IPS DF 19.7 (cell line): ENCODE measurements at regions not wholly inside any gene's neighbourhood (a gene's known extent, or its start where the extent isn't known, plus 50 kb on each side); places are given as distances from the start of the nearest gene placed in this dataset.
"Not testable (repeated sequence)": the region's sequence is repeated elsewhere in the genome, so short reads cannot be mapped to it uniquely, and the experiment has no call there.

ENCODE experiments used
- DNase-seq: peaks from one replicate; pipeline ENCODE4 v3.0.0-alpha.2; 2013; ENCODE audit warnings: low read depth, low spot score

GRCh38 chr5:158451203-158451992, 592.5 kb upstream of the CLINT1 start:
- no peak for DNase-seq

GRCh38 chr5:158450751-158451171, 591.8 kb upstream of the CLINT1 start:
- DNase-seq, result no peak

- not testable (repeated sequence) for DNase-seq
Measured at GRCh38 chr5:158446761-158447160, 587.8 kb upstream of the CLINT1 start.

GRCh38 chr5:158439204-158439603, 580.3 kb upstream of the CLINT1 start:
- not testable (repeated sequence) for DNase-seq

GRCh38 chr5:158436271-158437065, 577.5 kb upstream of the CLINT1 start:
- DNase-seq, result no peak

- no peak for DNase-seq
Measured at GRCh38 chr5:158435161-158435616, 576.2 kb upstream of the CLINT1 start.

- no peak for DNase-seq
Measured at GRCh38 chr5:158434749-158435148, 575.8 kb upstream of the CLINT1 start.

- DNase-seq, result no peak
Measured at GRCh38 chr5:158433634-158434033, 574.7 kb upstream of the CLINT1 start.

- no peak for DNase-seq
Measured at GRCh38 chr5:158431369-158432029, 572.6 kb upstream of the CLINT1 start.

- no peak for DNase-seq
Measured at GRCh38 chr5:158430798-158431167, 571.8 kb upstream of the CLINT1 start.

- no peak for DNase-seq
Measured at GRCh38 chr5:158430166-158430797, 571.3 kb upstream of the CLINT1 start.

- DNase-seq, result no peak
Measured at GRCh38 chr5:158429564-158429963, 570.6 kb upstream of the CLINT1 start.

GRCh38 chr5:158423623-158424200, 564.8 kb upstream of the CLINT1 start:
- DNase-seq, result no peak

- DNase-seq, result no peak
Measured at GRCh38 chr5:158422653-158423515, 563.9 kb upstream of the CLINT1 start.

- no peak for DNase-seq
Measured at GRCh38 chr5:158421319-158421718, 562.4 kb upstream of the CLINT1 start.

- DNase-seq, result no peak
Measured at GRCh38 chr5:158419186-158419585, 560.2 kb upstream of the CLINT1 start.

GRCh38 chr5:158414780-158415179, 555.8 kb upstream of the CLINT1 start:
- DNase-seq, result no peak

GRCh38 chr5:158414333-158414762, 555.4 kb upstream of the CLINT1 start:
- DNase-seq, result no peak

GRCh38 chr5:158413122-158413680, 554.3 kb upstream of the CLINT1 start:
- no peak for DNase-seq

- DNase-seq, result no peak
Measured at GRCh38 chr5:158410976-158411375, 552.0 kb upstream of the CLINT1 start.
